ENCODE measurements at regions not wholly inside any gene's neighbourhood (a gene's known extent, or its start where the extent isn't known, plus 50 kb on each side); places are given as distances from the start of the nearest gene placed in this dataset.

GRCh38 chrX:13493659-13494058, 75.7 kb upstream of the EGFL6 start:
- no peak for TF ChIP-seq CTCF (conservative IDR thresholded peaks at IDR 0.05 in 1 of 2, IDR thresholded peaks at IDR 0.05 in 1 of 2; ENCODE audit: extremely low read depth in 1 of 2, insufficient read depth in 1 of 2, low read depth in 1 of 2, low read length in 2 of 2)
- TF ChIP-seq EZH2 (IDR thresholded peaks at IDR 0.05; ENCODE audit: borderline replicate concordance, low read length), result no peak

Data from mammary epithelial cell (primary cell).